ENCODE measurements at regions not wholly inside any gene's neighbourhood (a gene's known extent, or its start where the extent isn't known, plus 50 kb on each side); places are given as distances from the start of the nearest gene placed in this dataset.

DNA sequence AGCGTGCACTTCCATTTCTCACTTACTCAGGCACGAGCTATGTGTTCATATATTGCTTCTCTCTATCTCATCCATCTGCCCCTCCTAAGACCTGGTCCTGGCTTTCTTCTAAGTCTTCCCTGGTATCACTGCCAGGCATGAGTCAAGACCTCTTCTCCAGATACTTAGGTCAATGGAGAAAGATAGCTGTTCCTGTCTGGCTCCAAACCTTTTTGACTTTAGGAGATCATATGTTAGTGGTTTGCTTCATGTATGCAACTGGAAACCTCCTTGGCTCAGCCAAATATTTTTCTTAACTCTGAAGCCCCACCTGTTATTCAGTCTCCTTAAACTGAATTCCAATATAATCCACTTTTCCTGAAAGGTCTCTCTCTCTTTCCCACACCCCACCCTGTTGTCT lies 211.6 kb upstream of the PTBP2 start:
- TF ChIP-seq ZFX (IDR thresholded peaks at IDR 0.05; ENCODE audit: borderline replicate concordance): no peak
- TF ChIP-seq, protein P1, sequence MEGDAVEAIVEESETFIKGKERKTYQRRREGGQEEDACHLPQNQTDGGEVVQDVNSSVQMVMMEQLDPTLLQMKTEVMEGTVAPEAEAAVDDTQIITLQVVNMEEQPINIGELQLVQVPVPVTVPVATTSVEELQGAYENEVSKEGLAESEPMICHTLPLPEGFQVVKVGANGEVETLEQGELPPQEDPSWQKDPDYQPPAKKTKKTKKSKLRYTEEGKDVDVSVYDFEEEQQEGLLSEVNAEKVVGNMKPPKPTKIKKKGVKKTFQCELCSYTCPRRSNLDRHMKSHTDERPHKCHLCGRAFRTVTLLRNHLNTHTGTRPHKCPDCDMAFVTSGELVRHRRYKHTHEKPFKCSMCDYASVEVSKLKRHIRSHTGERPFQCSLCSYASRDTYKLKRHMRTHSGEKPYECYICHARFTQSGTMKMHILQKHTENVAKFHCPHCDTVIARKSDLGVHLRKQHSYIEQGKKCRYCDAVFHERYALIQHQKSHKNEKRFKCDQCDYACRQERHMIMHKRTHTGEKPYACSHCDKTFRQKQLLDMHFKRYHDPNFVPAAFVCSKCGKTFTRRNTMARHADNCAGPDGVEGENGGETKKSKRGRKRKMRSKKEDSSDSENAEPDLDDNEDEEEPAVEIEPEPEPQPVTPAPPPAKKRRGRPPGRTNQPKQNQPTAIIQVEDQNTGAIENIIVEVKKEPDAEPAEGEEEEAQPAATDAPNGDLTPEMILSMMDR (IDR thresholded peaks at IDR 0.05): no peak
- H3K27ac ChIP-seq: no peak overlapping the region

DNA sequence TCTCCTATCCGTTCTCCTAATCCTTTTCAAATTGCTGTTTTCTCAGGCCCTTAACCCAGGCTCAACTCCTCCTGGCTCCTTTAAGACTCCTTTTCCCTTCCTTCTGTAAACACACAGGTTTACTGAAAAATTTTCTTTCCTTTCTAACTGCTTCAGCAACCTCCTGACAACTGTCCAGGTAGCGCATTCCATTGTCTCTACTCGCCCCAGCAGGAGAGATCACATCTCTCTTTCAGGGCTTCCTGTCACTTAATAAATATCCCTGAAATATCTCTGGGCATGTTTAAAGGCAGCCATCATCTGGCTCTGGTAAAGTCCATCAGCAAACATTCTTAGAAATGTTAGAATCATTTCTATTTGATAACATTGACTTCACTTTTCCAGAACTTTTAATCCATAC lies 211.2 kb upstream of the PTBP2 start:
- TF ChIP-seq, protein P1 (IDR thresholded peaks at IDR 0.05): no peak
- TF ChIP-seq ZFX (IDR thresholded peaks at IDR 0.05; ENCODE audit: borderline replicate concordance): no peak
- no peak overlapping the region for H3K27ac ChIP-seq

DNA sequence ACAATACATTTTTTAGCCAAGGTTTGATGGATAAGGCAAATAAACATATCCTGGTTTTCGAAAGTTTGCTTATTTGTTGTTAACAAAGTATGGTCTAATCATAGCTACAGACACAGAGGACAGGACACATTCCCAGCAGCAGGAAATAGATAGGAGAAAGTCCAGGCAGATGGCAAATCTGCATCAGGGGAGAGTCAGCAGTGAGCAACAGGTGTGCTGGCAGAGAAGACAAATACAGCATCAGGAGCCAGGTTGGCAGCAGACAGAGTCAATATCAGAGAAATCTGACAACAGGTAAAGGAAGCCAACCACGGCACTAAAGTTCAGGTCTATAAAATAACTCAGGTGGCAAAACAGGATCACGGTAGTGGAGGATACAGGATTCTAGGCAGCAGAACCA lies 210.7 kb upstream of the PTBP2 start:
- no peak for TF ChIP-seq ZFX (IDR thresholded peaks at IDR 0.05; ENCODE audit: borderline replicate concordance)
- TF ChIP-seq, protein P1 (IDR thresholded peaks at IDR 0.05): no peak
- H3K27ac ChIP-seq: no peak overlapping the region

DNA sequence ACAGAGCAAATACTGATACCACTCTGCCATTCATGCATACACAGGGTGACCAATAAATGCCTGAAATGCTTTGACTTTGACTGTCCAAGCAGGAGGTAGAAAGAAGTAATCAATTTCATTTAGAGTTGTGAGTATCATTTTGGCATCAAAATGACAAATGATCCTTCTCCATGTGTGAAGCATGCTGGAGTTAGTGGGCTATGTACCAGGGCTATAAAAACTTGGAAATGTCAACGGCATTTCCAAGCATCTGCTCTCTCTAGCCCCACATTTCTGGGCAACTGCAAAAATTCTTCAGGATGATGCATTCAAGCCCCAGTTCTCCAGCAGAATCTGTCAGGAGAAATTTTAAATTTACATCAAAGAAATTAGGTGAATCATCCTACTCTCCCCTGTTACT lies 208.4 kb upstream of the PTBP2 start:
- H3K27ac ChIP-seq: no peak overlapping the region
- TF ChIP-seq ZFX (IDR thresholded peaks at IDR 0.05; ENCODE audit: borderline replicate concordance): no peak
- TF ChIP-seq, protein P1 (IDR thresholded peaks at IDR 0.05): no peak

DNA sequence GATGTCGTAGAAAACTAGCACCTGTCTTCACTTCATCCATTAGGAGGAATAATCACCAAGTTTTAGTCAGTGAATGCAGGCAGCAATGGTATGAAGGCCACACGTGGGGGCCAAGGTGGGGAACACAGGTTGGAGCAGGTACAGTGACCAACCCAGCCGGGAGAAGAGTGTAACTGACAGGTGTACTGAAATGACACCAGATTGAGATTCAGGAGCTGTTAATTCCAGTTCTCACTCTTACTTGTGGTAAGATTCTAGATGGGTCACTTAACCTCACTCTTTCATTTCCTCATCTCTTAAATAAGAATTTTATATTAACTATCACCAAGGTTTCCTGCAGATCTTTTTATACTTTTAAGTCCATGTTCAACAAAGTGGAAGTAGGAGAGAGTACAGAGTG lies 206.2 kb upstream of the PTBP2 start:
- TF ChIP-seq ZFX (IDR thresholded peaks at IDR 0.05; ENCODE audit: borderline replicate concordance): no peak
- H3K27ac ChIP-seq: no peak overlapping the region

DNA sequence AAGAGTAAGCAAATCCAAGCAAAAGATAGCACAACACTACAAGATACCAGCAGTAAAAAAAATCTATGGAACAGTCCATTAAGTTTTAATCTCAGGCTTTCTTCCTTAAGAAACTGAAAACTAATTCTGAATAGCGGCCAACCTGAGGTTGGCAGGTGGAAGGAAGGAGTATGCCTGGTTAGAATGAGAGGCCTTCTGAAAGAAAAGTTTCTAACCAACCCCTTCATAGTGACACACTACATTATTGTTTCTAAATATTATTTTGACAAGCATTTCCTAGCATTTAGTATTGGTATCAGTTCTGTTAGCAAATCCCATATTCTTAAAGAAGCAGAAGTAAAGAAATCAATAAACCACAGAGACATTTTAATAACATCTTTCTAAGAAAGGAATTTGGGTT lies 205.7 kb upstream of the PTBP2 start:
- TF ChIP-seq, protein P1 (IDR thresholded peaks at IDR 0.05): no peak
- TF ChIP-seq ZFX (IDR thresholded peaks at IDR 0.05; ENCODE audit: borderline replicate concordance): no peak
- no peak overlapping the region for H3K27ac ChIP-seq

DNA sequence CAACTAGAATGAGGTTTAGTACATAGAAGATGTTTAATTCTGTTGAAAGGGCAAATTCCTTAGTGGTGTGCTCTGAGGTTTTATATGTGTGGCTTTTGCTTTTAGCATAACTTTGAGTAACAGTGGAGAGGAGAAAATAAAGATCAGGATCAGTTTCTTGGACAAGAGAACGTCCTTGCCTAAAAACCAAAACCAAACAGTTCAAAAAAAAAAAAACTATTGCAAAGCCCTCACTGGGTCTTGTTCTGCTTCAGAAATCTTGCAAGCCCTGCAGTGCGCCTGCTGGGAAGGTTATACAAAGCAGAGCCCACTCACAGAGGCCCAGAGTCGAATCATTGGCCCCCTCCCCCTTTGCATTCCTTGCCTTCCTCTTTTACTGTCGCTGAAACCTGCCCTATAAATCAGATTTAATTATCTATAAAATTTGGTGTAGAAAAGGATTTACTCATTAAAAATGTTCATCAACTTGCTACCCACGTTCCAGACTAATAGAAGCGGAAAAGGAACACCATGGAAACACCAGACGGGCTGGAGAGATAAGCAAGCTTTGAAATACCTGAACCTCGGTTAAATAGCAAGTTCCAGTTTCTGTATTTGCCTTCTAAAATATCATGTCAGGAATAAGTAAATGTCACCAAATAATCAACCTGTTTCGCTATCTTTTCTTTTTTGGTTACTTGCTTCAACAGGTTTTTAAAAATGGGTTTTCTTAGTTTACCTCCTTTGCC lies 201.6 kb upstream of the PTBP2 start:
- H3K27ac ChIP-seq: no peak overlapping the region
- no peak for TF ChIP-seq ZFX (IDR thresholded peaks at IDR 0.05; ENCODE audit: borderline replicate concordance)
- TF ChIP-seq, protein P1 (IDR thresholded peaks at IDR 0.05): no peak

DNA sequence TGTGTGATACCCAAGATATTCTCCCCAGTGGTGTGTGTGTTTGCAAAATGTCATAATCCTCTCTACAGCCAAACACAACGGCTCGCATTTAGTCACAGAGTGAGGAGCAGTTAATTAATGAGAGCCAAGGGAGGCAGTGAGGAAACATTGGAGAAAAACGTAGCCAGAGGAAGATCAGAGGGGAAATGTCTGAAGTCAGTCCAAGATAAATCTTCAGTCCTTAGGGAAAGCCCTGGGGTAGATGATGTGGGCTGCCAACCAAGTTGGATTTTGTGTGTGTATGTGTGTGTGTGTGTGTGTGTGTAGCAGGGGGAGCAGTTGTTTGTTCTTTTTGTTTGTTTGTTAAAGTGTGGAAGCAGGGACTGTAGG lies 201.0 kb upstream of the PTBP2 start:
- TF ChIP-seq, protein P1 (IDR thresholded peaks at IDR 0.05): no peak
- TF ChIP-seq ZFX (IDR thresholded peaks at IDR 0.05; ENCODE audit: borderline replicate concordance): no peak
- no peak overlapping the region for H3K27ac ChIP-seq
